SU-DHL-6 (cell line): ENCODE measurements at regions not wholly inside any gene's neighbourhood (a gene's known extent, or its start where the extent isn't known, plus 50 kb on each side); places are given as distances from the start of the nearest gene placed in this dataset.

ENCODE experiments used
- H2AFZ ChIP-seq: fragments of 200-600 bp; sonication (generic); 2 replicates; pipeline ENCODE4 v1.6.1; 2014; ENCODE audit warnings: low read depth, mild to moderate bottlenecking, moderate library complexity, mixed read lengths, antibody characterized with exemption, low read length; ENCODE audit not compliant: severe bottlenecking
- H3F3A ChIP-seq: fragments of 200-600 bp; shearing (Covaris generic); 2 replicates; pipeline ENCODE4 v1.6.0; 2016; ENCODE audit warnings: antibody characterized with exemption, mild to moderate bottlenecking; ENCODE audit not compliant: insufficient read depth
- H3K27ac ChIP-seq: fragments of 200-600 bp; sonication (generic); 2 replicates; pipeline ENCODE4 v1.5.1; 2016; ENCODE audit warnings: low read depth, mild to moderate bottlenecking, low read length, moderate library complexity, mixed read lengths
- H3K27me3 ChIP-seq: fragments of 200-600 bp; sonication (generic), shearing (Covaris generic); 2 replicates; pipeline ENCODE4 v1.6.0; 2014; ENCODE audit warnings: mild to moderate bottlenecking, low read length
- H3K36me3 ChIP-seq: fragments of 200-600 bp; sonication (generic); 2 replicates; pipeline ENCODE4 v1.6.1; 2014; ENCODE audit warnings: mild to moderate bottlenecking, low read length, mixed read lengths
- H3K4me2 ChIP-seq: fragments of 300-600, 200-600 bp; shearing (Covaris generic), sonication (generic); 2 replicates; pipeline ENCODE4 v1.6.0; 2014; ENCODE audit warnings: low read length, low read depth, mild to moderate bottlenecking; ENCODE audit not compliant: poor library complexity, severe bottlenecking
- H3K4me3 ChIP-seq: fragments of 200-600 bp; sonication (generic); 2 replicates; pipeline ENCODE4 v1.5.1; 2014; ENCODE audit warnings: antibody characterized with exemption, low read length, mild to moderate bottlenecking, mixed read lengths; ENCODE audit not compliant: insufficient read depth, poor library complexity, severe bottlenecking
- H3K79me2 ChIP-seq: fragments of 200-600 bp; sonication (generic); 2 replicates; pipeline ENCODE4 v1.6.1; 2014; ENCODE audit warnings: mild to moderate bottlenecking, low read length, moderate library complexity; ENCODE audit not compliant: insufficient read depth
- H3K9ac ChIP-seq: fragments of 200-600 bp; sonication (generic); 2 replicates; pipeline ENCODE4 v1.7.0; 2014; ENCODE audit warnings: mild to moderate bottlenecking, low read length
- H3K9me2 ChIP-seq: fragments of 200-600 bp; sonication (generic); replicated peaks from 2 replicates; pipeline ENCODE4 v1.6.1; 2014; ENCODE audit warnings: low read length; ENCODE audit not compliant: insufficient read depth
- H3K9me3 ChIP-seq: fragments of 200-600 bp; sonication (generic); 2 replicates; pipeline ENCODE4 v1.6.1; 2014; ENCODE audit warnings: low read length, mixed read lengths; ENCODE audit not compliant: insufficient read depth
- H4K20me1 ChIP-seq: fragments of 200-600 bp; sonication (generic); 2 replicates; pipeline ENCODE4 v1.6.1; 2014; ENCODE audit warnings: low read depth, mild to moderate bottlenecking, antibody characterized with exemption, low read length, moderate library complexity, mixed read lengths
- EZH2phosphoT487 ChIP-seq: fragments of 200-600 bp; sonication (generic), shearing (Covaris generic); conservative IDR thresholded peaks from 2 replicates; pipeline ENCODE4 v1.6.1; 2018; ENCODE audit warnings: mild to moderate bottlenecking, antibody characterized with exemption, low read length, moderate library complexity, mixed read lengths
- TF ChIP-seq, protein P1 (sequence below): fragments of 200-600 bp; sonication (generic); IDR thresholded peaks from one replicate; pipeline ENCODE4 v1.5.1; 2017; ENCODE audit warnings: antibody characterized with exemption, mild to moderate bottlenecking, low read length, moderate library complexity; ENCODE audit not compliant: insufficient read depth, poor library complexity, severe bottlenecking

- no peak overlapping the region for H3K27ac ChIP-seq
- no peaks in the 10 kb centered on the region for H4K20me1 ChIP-seq
- H3K9me2 ChIP-seq = no peaks in the 10 kb centered on the region
- H3K9ac ChIP-seq = no peak overlapping the region
- no peaks in the 10 kb centered on the region for H3K79me2 ChIP-seq
- no peaks in the 10 kb centered on the region for H3K36me3 ChIP-seq
- H2AFZ ChIP-seq = no peak overlapping the region
- no peak overlapping the region for H3K4me3 ChIP-seq
- H3F3A ChIP-seq = no peaks in the 10 kb centered on the region
- no peaks in the 10 kb centered on the region for H3K27me3 ChIP-seq
- TF ChIP-seq EZH2phosphoT487 = no peak
- TF ChIP-seq, protein P1, sequence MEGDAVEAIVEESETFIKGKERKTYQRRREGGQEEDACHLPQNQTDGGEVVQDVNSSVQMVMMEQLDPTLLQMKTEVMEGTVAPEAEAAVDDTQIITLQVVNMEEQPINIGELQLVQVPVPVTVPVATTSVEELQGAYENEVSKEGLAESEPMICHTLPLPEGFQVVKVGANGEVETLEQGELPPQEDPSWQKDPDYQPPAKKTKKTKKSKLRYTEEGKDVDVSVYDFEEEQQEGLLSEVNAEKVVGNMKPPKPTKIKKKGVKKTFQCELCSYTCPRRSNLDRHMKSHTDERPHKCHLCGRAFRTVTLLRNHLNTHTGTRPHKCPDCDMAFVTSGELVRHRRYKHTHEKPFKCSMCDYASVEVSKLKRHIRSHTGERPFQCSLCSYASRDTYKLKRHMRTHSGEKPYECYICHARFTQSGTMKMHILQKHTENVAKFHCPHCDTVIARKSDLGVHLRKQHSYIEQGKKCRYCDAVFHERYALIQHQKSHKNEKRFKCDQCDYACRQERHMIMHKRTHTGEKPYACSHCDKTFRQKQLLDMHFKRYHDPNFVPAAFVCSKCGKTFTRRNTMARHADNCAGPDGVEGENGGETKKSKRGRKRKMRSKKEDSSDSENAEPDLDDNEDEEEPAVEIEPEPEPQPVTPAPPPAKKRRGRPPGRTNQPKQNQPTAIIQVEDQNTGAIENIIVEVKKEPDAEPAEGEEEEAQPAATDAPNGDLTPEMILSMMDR = no peak
- H3K4me2 ChIP-seq = no peak overlapping the region
- no peaks in the 10 kb centered on the region for H3K9me3 ChIP-seq
Measured at GRCh38 chr10:128863411-128863810, 603.6 kb upstream of the MGMT start.

DNA sequence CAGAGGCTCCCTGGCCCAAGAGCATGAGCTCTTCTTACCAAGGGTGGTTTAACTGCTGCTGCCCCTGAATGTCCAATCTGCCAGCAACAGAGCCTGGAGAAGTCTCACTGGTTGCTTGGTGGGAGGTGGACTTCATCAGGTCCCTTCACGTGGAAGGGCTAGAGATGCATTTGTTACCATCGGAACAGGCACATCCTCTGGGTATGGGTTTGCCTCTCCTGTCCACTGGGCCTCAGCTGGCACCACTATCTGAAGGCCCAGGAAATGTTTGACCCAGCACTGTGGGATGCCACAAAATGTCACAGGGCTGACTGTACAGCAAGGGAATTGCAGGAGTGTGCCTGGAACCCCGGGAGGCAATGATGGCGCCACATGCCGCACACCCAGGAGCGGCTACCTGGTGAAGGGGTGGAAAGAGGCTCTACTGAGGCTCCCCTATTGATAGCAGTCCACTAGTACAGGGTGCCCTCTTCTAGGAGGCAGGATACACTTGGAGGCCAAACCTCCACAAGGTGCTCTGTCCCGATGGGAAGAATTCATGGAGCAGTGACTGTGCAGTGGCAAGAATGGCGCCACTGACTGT is 603.1 kb upstream of the MGMT start:
- Histone ChIP-seq H3K9me2 (no peaks in the 10 kb centered on the region), H3K9me3 (no peaks in the 10 kb centered on the region), H3K36me3 (no peaks in the 10 kb centered on the region), H2AFZ (no peak overlapping the region), H3K27me3 (no peaks in the 10 kb centered on the region), H3K79me2 (no peaks in the 10 kb centered on the region), H3K27ac (no peak overlapping the region), H3K4me2 (no peak overlapping the region), H4K20me1 (no peaks in the 10 kb centered on the region), H3F3A (no peaks in the 10 kb centered on the region), H3K9ac (no peak overlapping the region), H3K4me3 (no peak overlapping the region)
- TF ChIP-seq, protein P1 = no peak

GRCh38 chr10:128864554-128865295 is 602.3 kb upstream of the MGMT start:
- TF ChIP-seq EZH2phosphoT487 = no peak
- TF ChIP-seq, protein P1 = no peak
- H3K4me2 ChIP-seq = no peak overlapping the region
- no peaks in the 10 kb centered on the region for H3K27me3 ChIP-seq
- H3K9me2 ChIP-seq = no peaks in the 10 kb centered on the region
- no peak overlapping the region for H3K27ac ChIP-seq
- no peak overlapping the region for H3K9ac ChIP-seq
- H3K4me3 ChIP-seq = no peak overlapping the region
- no peaks in the 10 kb centered on the region for H3K9me3 ChIP-seq
- no peaks in the 10 kb centered on the region for H4K20me1 ChIP-seq
- no peak overlapping the region for H2AFZ ChIP-seq
- H3F3A ChIP-seq = no peaks in the 10 kb centered on the region
- no peaks in the 10 kb centered on the region for H3K79me2 ChIP-seq
- H3K36me3 ChIP-seq = no peaks in the 10 kb centered on the region
